ENCODE measurements at regions not wholly inside any gene's neighbourhood (a gene's known extent, or its start where the extent isn't known, plus 50 kb on each side); places are given as distances from the start of the nearest gene placed in this dataset.

- TF ChIP-seq CTCF (IDR thresholded peaks at IDR 0.05) (no peak), POLR2AphosphoS5 (IDR thresholded peaks at IDR 0.05) (no peak), EP300 (IDR thresholded peaks at IDR 0.05) (no peak), POLR2A (IDR thresholded peaks at IDR 0.05; ENCODE audit: low read depth) (no peak)
Measured at GRCh38 chr3:191728186-191728585, 267.2 kb downstream of the PYDC2 start.

All from esophagus muscularis mucosa (tissue), 4 donors.